Psoas muscle (tissue), 7 donors: ENCODE measurements at regions not wholly inside any gene's neighbourhood (a gene's known extent, or its start where the extent isn't known, plus 50 kb on each side); places are given as distances from the start of the nearest gene placed in this dataset.

Experiments used
- ATAC-seq, 4 donors: fragments of 200-7000 bp; cut with Tn5 transposase; one replicate each; pipeline ENCODE4 v1.9.1; 2020; ENCODE audit warnings: moderate library complexity in 3 of 4, mild to moderate bottlenecking in 2 of 4
- DNase-seq, 2 donors: peaks; one replicate each; pipeline ENCODE4 v3.0.0-alpha.2; 2020
- H3K27ac ChIP-seq: fragments of 200-600 bp; one replicate; pipeline ENCODE4 v1.8.0; 2022
- H3K27me3 ChIP-seq, 3 donors: fragments of 200-600 bp in 1 of 3; one replicate each; pipeline versions ENCODE4 v1.6.1 to v1.8.0; 2013 to 2022; ENCODE audit warnings: low read length in 2 of 3, mild to moderate bottlenecking in 2 of 3, moderate library complexity in 1 of 3; ENCODE audit not compliant: insufficient read depth in 3 of 3
- H3K36me3 ChIP-seq, 2 donors: fragments of 200-600 bp in 1 of 2; one replicate each; pipeline versions ENCODE4 v1.6.1 to v1.8.0; 2013 to 2022; ENCODE audit warnings: low read depth in 1 of 2, mild to moderate bottlenecking in 1 of 2, moderate library complexity in 1 of 2; ENCODE audit not compliant: insufficient read depth in 1 of 2
- H3K4me1 ChIP-seq: fragments of 200-600 bp; one replicate; pipeline ENCODE4 v1.8.0; 2022
- H3K4me3 ChIP-seq: fragments of 200-600 bp; one replicate; pipeline ENCODE4 v1.8.0; 2022; ENCODE audit warnings: mild to moderate bottlenecking
- H3K9me3 ChIP-seq: fragments of 200-600 bp; one replicate; pipeline ENCODE4 v1.8.0; 2022
- WGBS, 3 donors: extraction: QIAGEN DNeasy Blood & Tissue Kit; methylation state at CpG; one replicate each; pipeline versions ENCODE4 v1.1.6 to v1.1.7; 2013; 5-methylcytosine and 5-hydroxymethylcytosine counted together
- intact Hi-C, 2 donors: fragments of 100-400 bp; cut with DNase I; formaldehyde crosslinking; loops; one replicate each; pipeline versions ENCODE4 v1.11.0 to v1.14.2; 2022
- TF ChIP-seq, protein P1 (sequence below): fragments of 200-600 bp; IDR thresholded peaks from one replicate; pipeline ENCODE4 v1.8.0; 2022; ENCODE audit warnings: antibody characterized with exemption
- donor health status: healthy with polysubstance abuse.
- donor health status: DM: no; HTN: no; CAD: no; lungs with moderate emphysema.
- donor health status: Bipolar disorder and iron deficiency.
- donor health status: healthy.
- donor health status: DM: yes; HTN: yes; CAD: no.
- donor health status: DM: no; HTN: no; CAD: no.
- donor health status: DM: yes; HTN: yes; CAD: no.

DNA sequence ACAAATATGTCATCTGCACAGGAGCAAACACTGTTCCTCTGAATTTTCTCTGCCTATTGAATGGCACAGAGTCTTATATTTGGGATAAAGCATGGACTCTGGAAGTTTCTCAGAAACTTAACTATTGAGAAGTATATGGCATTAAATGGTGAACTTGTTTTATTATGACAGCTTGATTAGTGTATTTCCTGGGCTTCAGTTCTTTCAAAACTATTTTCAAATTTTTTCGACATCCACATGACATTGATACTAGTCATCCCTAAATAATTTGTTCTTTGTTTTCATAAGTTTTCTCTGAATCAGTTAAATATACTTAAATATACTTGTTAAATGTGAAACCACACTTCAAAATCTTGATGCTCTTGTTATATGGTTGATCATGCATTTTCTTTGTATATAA is 144.0 kb upstream of the TSHZ2 start:
- H3K27me3 ChIP-seq = peaks cover 0 to 2% (median 0%) of the 10 kb centered on the region in 3 donors
- intact Hi-C loops = no loop called here
- H3K4me1 ChIP-seq = no peaks in the 10 kb centered on the region
- 89 to 95% (median 93%) methylated on average over 1 of the region's 1 CpG for WGBS, 3 donors
- H3K9me3 ChIP-seq = peaks cover 15% of the 10 kb centered on the region
- no peak overlapping the region for H3K27ac ChIP-seq
- TF ChIP-seq, protein P1, sequence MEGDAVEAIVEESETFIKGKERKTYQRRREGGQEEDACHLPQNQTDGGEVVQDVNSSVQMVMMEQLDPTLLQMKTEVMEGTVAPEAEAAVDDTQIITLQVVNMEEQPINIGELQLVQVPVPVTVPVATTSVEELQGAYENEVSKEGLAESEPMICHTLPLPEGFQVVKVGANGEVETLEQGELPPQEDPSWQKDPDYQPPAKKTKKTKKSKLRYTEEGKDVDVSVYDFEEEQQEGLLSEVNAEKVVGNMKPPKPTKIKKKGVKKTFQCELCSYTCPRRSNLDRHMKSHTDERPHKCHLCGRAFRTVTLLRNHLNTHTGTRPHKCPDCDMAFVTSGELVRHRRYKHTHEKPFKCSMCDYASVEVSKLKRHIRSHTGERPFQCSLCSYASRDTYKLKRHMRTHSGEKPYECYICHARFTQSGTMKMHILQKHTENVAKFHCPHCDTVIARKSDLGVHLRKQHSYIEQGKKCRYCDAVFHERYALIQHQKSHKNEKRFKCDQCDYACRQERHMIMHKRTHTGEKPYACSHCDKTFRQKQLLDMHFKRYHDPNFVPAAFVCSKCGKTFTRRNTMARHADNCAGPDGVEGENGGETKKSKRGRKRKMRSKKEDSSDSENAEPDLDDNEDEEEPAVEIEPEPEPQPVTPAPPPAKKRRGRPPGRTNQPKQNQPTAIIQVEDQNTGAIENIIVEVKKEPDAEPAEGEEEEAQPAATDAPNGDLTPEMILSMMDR = no peak
- ATAC-seq (no peak), DNase-seq (no peak)
- H3K4me3 ChIP-seq = no peak overlapping the region
- no peaks in the 10 kb centered on the region for H3K36me3 ChIP-seq

DNA sequence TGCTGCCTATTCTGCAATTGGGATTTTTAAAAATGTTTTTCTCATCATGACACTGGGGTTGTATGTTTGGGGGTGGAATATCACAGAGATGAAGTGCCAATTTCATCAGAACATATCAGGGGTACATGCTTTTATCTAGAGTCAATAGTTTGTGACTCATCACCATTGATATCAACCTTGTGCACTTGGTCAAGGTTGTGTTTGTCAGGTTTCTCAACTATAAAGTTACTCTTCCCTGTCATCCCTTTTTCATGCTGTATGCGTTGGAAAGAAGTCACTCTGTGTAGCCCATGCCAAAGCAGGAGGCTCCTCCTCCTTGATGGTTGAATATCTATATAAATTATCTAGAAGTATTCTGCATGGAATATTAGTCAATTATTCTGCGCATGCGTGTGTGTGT is 145.4 kb upstream of the TSHZ2 start:
- WGBS, 3 donors = 73 to 96% (median 93%) methylated on average over 3 of the region's 3 CpGs
- H3K4me1 ChIP-seq = no peaks in the 10 kb centered on the region
- peaks cover 0 to 2% (median 0%) of the 10 kb centered on the region in 3 donors for H3K27me3 ChIP-seq
- intact Hi-C loops = no loop called here
- no peak overlapping the region for H3K4me3 ChIP-seq
- H3K9me3 ChIP-seq = peaks cover 15% of the 10 kb centered on the region
- H3K36me3 ChIP-seq = no peaks in the 10 kb centered on the region
- DNase-seq (no peak), ATAC-seq (no peak)
- H3K27ac ChIP-seq = no peak overlapping the region
- TF ChIP-seq, protein P1 = no peak

DNA sequence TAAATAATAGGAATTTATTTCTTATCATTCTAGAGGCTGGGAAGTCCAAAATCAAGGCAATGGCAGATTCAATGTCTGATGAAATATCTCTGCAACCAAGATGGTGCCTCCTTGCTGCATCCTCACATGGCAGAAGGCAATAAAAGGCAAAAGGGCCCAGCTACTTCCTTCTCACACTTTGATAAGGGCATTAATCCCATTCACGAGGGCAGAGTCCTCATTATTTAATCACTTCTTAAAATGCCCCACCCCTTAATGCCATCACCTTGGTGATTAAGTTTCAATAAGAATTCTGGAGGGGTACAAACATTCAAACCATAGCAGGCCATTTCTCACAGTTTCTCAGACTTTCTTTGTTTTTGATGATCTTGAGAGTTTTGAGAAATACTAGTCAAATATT is 145.8 kb upstream of the TSHZ2 start:
- Histone ChIP-seq H3K27me3 (peaks cover 0 to 2% (median 0%) of the 10 kb centered on the region in 3 donors), H3K27ac (no peak overlapping the region), H3K36me3 (no peaks in the 10 kb centered on the region), H3K4me1 (no peaks in the 10 kb centered on the region), H3K9me3 (peaks cover 15% of the 10 kb centered on the region), H3K4me3 (no peak overlapping the region)
- TF ChIP-seq, protein P1 = no peak
- intact Hi-C loops = no loop called here
- DNase-seq = no peak
- no peak for ATAC-seq
- WGBS, 3 donors = 68 to 72% (median 71%) methylated on average over 1 of the region's 1 CpG

DNA sequence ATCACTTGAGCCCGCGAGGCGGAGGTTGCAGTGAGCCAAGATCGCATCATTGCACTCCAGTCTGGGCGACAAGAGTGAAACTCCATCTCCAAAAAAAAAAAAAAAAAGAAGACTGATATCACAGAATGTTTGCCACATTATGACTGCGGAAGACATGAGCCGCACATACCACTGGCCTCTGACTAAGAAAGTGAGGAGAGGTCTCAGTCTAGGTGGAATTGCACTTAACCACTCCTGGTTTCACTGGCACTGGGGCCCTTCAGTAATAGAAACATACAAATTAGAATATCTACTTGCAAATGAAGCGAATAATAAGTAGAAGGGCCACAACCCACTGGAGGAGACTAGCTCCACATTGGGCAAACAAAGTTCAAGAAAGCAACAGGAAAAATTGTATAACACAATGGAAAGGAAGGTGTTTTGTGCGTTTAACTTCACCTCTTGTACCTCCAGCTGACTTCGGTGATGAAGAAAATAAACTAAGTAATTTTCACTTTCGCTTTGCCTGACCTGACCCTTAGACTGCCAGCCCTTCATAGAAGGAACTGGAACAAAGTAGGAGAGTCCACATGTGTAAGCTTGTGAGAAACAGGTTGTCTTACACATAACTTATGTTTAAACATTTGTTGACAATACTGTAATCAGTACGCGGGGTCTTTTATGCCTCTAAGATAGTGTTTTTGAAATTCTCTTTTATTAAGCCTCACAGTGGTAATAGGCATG is 147.5 kb upstream of the TSHZ2 start:
- WGBS, 3 donors = 85 to 87% (median 86%) methylated on average over 13 of the region's 13 CpGs
- Histone ChIP-seq H3K9me3 (peaks cover 10% of the 10 kb centered on the region), H3K27me3 (no peaks in the 10 kb centered on the region), H3K36me3 (no peaks in the 10 kb centered on the region), H3K4me1 (no peaks in the 10 kb centered on the region), H3K27ac (no peak overlapping the region), H3K4me3 (no peak overlapping the region)
- TF ChIP-seq, protein P1 = no peak
- no peak for DNase-seq
- ATAC-seq = no peak
- intact Hi-C loops = no loop called here

DNA sequence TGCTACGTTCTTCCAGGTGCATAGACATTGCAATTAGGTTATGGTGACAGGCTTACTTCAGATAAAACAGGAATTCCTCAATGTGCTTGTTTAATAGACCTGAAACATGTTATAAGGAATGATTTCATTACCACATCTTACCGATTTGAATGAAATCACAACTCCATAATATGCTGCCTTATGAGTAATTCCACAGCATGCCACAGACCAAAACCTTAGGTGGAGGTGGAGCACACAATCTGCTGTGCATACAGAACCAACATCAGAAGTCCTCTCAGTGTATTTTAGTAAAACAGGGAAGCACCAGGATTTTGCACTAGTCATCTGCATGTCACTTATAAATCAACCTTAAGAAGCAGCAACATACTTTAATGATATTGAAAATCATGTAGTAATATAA is 148.9 kb upstream of the TSHZ2 start:
- intact Hi-C loops = no loop called here
- Histone ChIP-seq H3K36me3 (no peaks in the 10 kb centered on the region), H3K27ac (no peak overlapping the region), H3K9me3 (peaks cover 6% of the 10 kb centered on the region), H3K27me3 (no peaks in the 10 kb centered on the region), H3K4me1 (no peaks in the 10 kb centered on the region), H3K4me3 (no peak overlapping the region)
- ATAC-seq (no peak), DNase-seq (no peak)
- 77 to 85% (median 77%) methylated on average over 2 of the region's 2 CpGs for WGBS, 3 donors
- TF ChIP-seq, protein P1 = no peak
